ENCODE measurements at regions not wholly inside any gene's neighbourhood (a gene's known extent, or its start where the extent isn't known, plus 50 kb on each side); places are given as distances from the start of the nearest gene placed in this dataset.

DNA sequence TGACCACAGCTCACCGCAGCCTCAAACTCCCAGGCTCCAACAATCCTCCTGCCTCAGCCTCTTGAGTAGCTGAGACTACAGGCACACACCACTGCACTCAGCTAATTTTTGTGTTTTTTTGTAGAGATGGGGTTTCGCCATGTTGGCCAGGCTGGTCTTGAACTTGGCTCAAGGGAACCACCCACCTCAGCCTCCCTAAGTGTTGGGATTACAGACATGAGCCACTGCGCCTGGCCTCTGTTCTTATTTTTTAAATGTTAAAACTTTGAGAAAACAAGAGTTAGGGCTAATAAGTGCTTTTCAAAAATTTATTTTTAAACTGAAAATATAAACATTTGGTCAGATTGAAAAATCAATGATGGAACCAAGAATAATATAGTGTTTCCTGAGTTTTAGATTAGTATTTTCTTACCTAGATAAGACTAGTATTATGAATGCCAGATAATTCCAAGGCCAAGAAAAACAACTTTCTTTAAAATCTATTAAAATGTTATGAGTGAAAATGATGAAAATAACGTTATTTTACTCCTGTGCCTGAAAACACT is 66.2 kb upstream of the S1PR1 start:
- Histone ChIP-seq H4K20me1 (ENCODE audit: low read depth) (no peaks in the 10 kb centered on the region), H3K9me3 (ENCODE audit: low read depth) (no peaks in the 10 kb centered on the region), H3K27ac (no peak overlapping the region), H3K27me3 (no peaks in the 10 kb centered on the region), H3K4me1 (peaks cover 8% of the 10 kb centered on the region), H3K4me3 (no peak overlapping the region), H3F3A (ENCODE audit: low read depth) (no peaks in the 10 kb centered on the region), H3K79me2 (ENCODE audit: low read depth) (no peaks in the 10 kb centered on the region), H3K4me2 (no peak overlapping the region), H3K36me3 (no peaks in the 10 kb centered on the region), H3K9ac (no peak overlapping the region), H2AFZ (replicated peaks) (no peak overlapping the region)
- TF ChIP-seq, protein P1, sequence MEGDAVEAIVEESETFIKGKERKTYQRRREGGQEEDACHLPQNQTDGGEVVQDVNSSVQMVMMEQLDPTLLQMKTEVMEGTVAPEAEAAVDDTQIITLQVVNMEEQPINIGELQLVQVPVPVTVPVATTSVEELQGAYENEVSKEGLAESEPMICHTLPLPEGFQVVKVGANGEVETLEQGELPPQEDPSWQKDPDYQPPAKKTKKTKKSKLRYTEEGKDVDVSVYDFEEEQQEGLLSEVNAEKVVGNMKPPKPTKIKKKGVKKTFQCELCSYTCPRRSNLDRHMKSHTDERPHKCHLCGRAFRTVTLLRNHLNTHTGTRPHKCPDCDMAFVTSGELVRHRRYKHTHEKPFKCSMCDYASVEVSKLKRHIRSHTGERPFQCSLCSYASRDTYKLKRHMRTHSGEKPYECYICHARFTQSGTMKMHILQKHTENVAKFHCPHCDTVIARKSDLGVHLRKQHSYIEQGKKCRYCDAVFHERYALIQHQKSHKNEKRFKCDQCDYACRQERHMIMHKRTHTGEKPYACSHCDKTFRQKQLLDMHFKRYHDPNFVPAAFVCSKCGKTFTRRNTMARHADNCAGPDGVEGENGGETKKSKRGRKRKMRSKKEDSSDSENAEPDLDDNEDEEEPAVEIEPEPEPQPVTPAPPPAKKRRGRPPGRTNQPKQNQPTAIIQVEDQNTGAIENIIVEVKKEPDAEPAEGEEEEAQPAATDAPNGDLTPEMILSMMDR (IDR thresholded peaks at IDR 0.05) = no peak
- TF ChIP-seq EZH2phosphoT487 (IDR thresholded peaks at IDR 0.05) (no peak), EZH2 (IDR thresholded peaks at IDR 0.05) (no peak)
- no peaks in the 10 kb centered on the region for H3K9me3 Mint-ChIP-seq
- no peak for DNase-seq (ENCODE audit: low spot score)
- H3K27me3 Mint-ChIP-seq (ENCODE audit: insufficient read depth, low read depth) = no peaks in the 10 kb centered on the region
- no peaks in the 10 kb centered on the region for H3K36me3 Mint-ChIP-seq
- H3K4me1 Mint-ChIP-seq = peaks cover 11% of the 10 kb centered on the region
- no peak overlapping the region for H3K27ac Mint-ChIP-seq
- H3K4me3 Mint-ChIP-seq = no peak overlapping the region

GRCh38 chr1:101167891-101168290 is 68.9 kb upstream of the S1PR1 start:
- Histone ChIP-seq H3F3A (ENCODE audit: low read depth) (no peaks in the 10 kb centered on the region), H3K27me3 (no peaks in the 10 kb centered on the region), H3K36me3 (no peaks in the 10 kb centered on the region), H3K79me2 (ENCODE audit: low read depth) (no peaks in the 10 kb centered on the region), H3K4me1 (peaks cover 18% of the 10 kb centered on the region), H3K9ac (no peak overlapping the region), H3K4me3 (no peak overlapping the region), H3K27ac (no peak overlapping the region), H4K20me1 (ENCODE audit: low read depth) (no peaks in the 10 kb centered on the region), H3K4me2 (no peak overlapping the region), H2AFZ (replicated peaks) (no peak overlapping the region), H3K9me3 (ENCODE audit: low read depth) (no peaks in the 10 kb centered on the region)
- no peak for DNase-seq (ENCODE audit: low spot score)
- no peaks in the 10 kb centered on the region for H3K9me3 Mint-ChIP-seq
- H3K4me1 Mint-ChIP-seq = peaks cover 25% of the 10 kb centered on the region
- no peaks in the 10 kb centered on the region for H3K36me3 Mint-ChIP-seq
- H3K4me3 Mint-ChIP-seq = no peak overlapping the region
- TF ChIP-seq, protein P1 (IDR thresholded peaks at IDR 0.05) = no peak
- TF ChIP-seq EZH2phosphoT487 (IDR thresholded peaks at IDR 0.05) = no peak
- no peak overlapping the region for H3K27ac Mint-ChIP-seq
- no peaks in the 10 kb centered on the region for H3K27me3 Mint-ChIP-seq (ENCODE audit: insufficient read depth, low read depth)

DNA sequence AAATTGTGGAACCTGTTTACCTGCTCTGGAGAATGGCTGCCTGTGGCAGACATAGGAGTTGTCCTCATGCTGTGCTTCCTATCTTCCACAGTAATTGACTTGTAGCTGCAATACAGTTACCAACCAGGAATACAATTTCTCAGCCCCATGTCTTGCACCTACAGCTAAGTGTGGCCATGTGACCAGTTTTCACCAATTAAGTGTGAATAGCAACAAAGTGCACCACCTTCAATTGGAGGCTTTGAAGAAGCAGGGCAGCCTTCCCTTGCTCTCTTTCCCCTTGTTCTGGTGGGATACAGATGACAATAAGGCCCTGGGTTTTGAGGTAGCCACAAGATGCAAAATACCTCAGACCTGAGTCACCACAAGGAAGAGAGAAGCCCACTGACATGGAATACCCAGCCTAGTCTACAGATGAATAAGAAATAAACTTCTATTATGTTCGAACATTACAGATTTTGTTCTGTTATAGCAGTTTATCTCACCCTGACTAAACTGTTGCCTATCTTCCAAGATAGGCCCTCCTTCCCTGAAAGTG is 70.2 kb upstream of the S1PR1 start:
- H3F3A ChIP-seq (ENCODE audit: low read depth) = no peaks in the 10 kb centered on the region
- H3K27me3 ChIP-seq = no peaks in the 10 kb centered on the region
- H3K36me3 ChIP-seq = no peaks in the 10 kb centered on the region
- H3K27me3 Mint-ChIP-seq (ENCODE audit: insufficient read depth, low read depth) = no peaks in the 10 kb centered on the region
- peak overlapping the region; percentile 27 for H2AFZ ChIP-seq (replicated peaks)
- DNase-seq (ENCODE audit: low spot score) = no peak
- H3K4me3 Mint-ChIP-seq = no peak overlapping the region
- H3K4me1 Mint-ChIP-seq = peaks cover 29% of the 10 kb centered on the region
- no peaks in the 10 kb centered on the region for H3K9me3 ChIP-seq (ENCODE audit: low read depth)
- no peaks in the 10 kb centered on the region for H3K79me2 ChIP-seq (ENCODE audit: low read depth)
- no peak overlapping the region for H3K27ac ChIP-seq
- peak overlapping the region; percentile 27 for H3K4me2 ChIP-seq
- no peaks in the 10 kb centered on the region for H4K20me1 ChIP-seq (ENCODE audit: low read depth)
- TF ChIP-seq, protein P1 (IDR thresholded peaks at IDR 0.05) = no peak
- TF ChIP-seq EZH2phosphoT487 (IDR thresholded peaks at IDR 0.05) = no peak
- no peaks in the 10 kb centered on the region for H3K36me3 Mint-ChIP-seq
- H3K9ac ChIP-seq = no peak overlapping the region
- no peak overlapping the region for H3K27ac Mint-ChIP-seq
- no peaks in the 10 kb centered on the region for H3K9me3 Mint-ChIP-seq
- peaks cover 27% of the 10 kb centered on the region for H3K4me1 ChIP-seq
- no peak overlapping the region for H3K4me3 ChIP-seq

All from neural progenitor cell (in vitro differentiated cells).